ENCODE measurements at regions not wholly inside any gene's neighbourhood (a gene's known extent, or its start where the extent isn't known, plus 50 kb on each side); places are given as distances from the start of the nearest gene placed in this dataset.
"Not testable (repeated sequence)": the region's sequence is repeated elsewhere in the genome, so short reads cannot be mapped to it uniquely, and the experiment has no call there.

DNA sequence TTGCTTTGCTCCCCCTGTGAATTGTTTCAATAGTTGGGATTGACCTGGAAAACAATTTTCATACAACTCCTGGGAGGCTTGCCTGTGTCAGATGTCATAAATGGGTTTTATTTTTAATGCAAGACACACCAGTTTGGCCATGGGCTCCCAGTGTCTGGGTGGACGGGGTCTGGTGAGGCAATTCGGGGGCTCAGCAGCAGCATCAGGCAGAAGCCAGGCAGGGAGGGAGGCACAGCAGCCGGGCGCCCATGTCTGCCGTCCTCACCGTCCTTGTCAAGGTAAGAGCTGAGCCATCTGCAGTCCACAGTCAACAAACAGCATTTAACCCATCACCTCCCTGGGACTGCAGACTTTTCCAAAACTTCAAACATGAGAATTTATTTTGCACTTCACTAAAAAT lies 150.6 kb downstream of the NPIPB11 start:
- not testable (repeated sequence) for DNase-seq

DNA sequence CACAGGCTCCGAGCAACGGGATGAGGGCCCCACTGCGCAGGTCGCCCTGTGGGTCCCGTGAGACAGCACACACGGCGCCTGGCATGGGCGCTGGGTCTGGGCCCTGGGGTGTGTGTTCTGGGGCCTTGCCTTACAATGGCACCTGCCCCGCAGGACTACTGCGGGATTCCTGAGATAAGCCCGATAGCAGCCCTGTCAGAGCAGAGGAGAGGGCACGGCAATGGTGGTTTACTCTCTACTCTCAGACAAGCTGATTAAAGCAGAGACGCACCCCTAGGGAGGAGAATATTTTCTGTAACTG lies 151.1 kb downstream of the NPIPB11 start:
- not testable (repeated sequence) for DNase-seq

DNA sequence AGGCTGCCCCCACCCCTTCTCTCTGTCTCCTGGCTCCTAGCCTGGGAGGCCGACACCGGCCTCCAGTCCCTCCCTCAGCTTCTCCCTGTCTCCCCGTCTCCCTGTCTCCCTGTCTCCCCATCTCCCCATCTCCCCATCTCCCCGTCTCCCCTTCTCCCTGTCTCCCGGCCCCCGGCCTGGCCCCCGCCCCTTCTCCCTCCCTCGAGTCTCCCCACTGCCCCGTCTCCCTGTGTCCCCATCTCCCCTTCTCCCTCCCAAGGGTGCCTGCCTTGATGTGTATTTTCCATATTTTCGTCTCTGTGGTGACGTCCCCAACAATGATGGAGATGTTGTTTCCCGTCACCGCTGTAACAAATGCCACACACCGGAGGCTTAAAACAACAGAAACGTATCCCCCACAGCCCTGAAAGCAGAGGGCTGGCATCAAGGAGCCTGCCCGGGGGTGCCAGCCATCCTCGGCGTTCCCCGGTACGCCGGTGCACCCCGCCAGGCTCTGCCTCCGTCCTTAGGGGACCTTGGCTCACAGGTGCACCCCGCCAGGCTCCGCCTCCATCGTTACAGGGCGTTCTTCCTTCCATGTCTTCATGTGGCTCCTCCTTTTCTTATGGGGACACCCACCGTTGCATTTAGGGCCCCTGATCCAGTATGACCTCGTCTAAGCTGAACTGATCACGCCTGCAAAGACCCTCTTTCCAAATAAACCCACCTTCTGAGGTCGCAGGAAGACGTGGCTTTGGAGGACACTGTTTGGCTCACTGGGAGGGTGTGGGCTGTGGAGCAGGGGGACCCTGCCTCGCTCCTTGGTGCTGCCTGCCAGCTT lies 151.6 kb downstream of the NPIPB11 start:
- no peak for DNase-seq

GRCh38 chr16:29253716-29254590 lies 152.6 kb downstream of the NPIPB11 start:
- not testable (repeated sequence) for DNase-seq

DNA sequence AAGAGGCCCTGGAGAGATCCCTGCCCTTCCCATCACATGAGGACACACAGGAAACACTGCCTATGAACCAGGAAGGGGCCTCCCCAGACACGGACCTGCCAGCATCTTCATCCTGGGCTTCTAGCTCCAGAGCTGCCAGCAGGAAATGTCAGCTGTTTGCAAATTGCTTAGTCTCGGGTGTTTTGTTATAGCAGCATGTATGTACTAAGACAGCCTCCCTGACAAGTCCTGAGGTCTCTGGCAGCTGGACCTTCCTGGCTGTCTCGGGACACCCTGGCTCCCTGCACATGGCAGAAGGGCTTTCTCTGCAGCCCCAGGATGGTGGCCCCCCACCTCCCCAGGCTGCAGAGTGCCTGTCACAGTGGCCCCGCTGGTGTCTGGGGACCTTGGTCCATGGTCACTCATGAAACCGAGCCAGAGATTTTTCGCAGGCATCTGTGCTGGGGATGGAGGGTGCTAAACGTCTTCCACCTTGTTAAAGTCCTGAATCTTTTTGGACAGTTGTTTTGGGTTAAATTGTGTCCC lies 153.4 kb downstream of the NPIPB11 start:
- DNase-seq = not testable (repeated sequence)

- DNase-seq = not testable (repeated sequence)
Observed at GRCh38 chr16:29252311-29252710, 154.2 kb downstream of the NPIPB11 start.

DNA sequence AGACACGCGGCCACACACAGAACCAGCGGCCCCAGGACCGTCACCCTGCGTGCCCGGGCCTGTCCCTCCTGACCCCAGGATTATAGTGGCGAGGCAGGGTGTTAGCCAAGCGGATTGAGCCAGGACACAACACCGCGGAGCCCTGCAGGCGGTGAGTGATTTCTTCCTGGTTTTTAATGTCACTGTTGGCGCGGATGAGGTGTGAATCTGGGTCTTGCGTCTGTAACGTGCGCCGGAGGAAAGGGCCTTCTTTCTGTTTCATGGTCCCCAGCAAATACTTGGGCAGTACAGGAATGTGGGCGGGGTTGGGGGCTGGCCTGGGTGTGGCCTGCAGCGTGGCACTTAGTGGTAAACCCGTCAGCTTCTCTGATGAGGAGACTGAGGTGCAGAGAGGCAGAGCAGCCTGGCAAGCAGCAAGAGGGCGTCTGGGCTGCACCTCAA lies 154.9 kb downstream of the NPIPB11 start:
- DNase-seq = not testable (repeated sequence)

DNA sequence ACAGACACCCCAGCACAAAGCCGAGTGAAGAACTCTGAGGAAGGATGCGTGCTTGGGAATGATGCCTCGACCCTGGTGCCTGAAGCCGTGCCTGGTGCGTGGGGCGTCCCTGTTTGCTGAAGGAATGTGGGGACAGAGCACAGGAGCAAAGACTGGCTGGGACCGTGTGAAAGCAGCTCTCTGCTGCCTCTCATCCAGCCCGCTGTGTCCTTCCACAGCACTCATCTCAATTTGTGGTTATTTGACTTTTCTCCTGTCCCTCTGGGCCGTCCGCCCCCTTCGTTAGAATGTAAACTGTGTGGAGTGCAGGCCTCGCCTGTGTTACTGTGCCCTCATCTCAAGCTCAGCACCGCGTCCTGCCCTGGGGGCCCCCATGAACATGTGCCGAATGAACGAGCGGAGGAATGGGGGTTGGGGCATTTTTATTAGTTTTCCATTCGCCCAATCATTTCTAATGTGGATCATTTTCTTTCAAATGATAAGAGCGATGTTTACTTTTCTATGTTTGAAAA lies 155.5 kb downstream of the NPIPB11 start:
- DNase-seq = not testable (repeated sequence)

- not testable (repeated sequence) for DNase-seq
Observed at GRCh38 chr16:29250469-29250868, 156.0 kb downstream of the NPIPB11 start.

- DNase-seq = not testable (repeated sequence)
Observed at GRCh38 chr16:29248940-29249318, 157.6 kb downstream of the NPIPB11 start.

DNA sequence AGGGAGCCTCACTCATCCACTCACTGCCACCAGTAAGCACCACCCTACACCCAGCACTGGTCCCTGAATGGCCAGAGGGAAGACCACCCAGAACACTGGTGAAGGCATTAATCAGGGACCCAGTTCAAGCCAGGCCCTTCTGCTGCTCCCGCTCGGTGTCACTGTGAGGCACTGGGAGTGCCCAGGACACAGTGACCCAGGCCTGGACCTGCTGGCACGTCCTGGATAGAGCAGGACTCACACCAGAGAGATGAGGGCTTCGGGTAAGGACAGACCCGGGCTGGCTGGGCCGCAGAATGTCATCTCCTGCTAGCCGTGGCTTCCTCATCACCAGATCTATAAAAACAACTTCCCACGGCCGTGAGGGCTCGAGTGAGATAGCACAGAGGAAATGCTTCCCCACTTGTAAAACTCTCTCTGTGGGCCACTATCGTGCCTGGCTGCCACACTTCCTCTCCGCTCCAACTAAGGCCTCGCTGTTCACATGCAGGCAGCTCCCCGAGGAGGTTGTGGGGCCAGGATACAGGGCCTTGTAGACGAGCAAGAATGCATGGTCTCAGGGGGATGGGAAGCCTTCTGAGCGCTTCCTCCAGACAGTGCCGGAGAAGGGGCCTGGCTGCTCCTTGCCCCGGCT lies 158.1 kb downstream of the NPIPB11 start:
- not testable (repeated sequence) for DNase-seq

DNA sequence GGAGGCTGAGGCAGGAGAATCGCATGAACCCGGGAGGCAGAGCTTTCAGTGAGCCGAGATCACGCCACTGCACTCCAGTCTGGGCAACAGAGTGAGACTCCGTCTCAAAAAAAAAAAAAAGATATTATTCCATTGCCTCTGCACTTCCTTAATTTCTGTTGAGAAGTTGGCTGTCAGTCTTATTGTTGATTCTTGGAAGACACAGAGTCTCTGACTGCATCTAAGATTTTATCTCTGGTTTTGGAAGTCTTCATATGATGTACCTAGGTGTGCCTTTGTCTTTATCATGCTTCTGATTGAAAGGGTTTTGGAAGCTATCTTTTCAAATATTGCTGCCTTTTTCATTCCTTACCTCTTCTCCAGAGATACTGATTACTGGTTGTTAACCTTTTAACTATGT lies 160.4 kb downstream of the NPIPB11 start:
- DNase-seq = not testable (repeated sequence)

DNA sequence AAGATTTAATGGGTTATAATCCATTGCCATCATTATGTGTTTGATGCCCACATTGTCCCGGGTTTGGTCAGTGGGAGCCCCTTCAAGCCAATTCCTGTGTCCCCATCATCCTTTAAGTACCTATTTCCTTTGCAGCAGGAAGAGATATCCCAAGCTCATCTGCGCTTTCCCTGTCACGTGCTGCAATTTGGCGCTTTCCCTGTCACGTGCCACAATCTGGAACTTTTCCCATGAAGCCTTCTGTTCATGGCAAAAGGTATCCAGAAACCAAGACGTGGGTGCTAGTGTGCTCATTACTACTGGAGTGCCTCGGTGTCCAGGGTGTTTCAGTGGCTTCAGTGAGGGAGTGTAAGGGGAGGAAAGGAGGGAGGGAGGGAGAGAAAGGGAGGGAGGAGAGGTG lies 168.5 kb downstream of the NPIPB11 start:
- no peak for DNase-seq

DNA sequence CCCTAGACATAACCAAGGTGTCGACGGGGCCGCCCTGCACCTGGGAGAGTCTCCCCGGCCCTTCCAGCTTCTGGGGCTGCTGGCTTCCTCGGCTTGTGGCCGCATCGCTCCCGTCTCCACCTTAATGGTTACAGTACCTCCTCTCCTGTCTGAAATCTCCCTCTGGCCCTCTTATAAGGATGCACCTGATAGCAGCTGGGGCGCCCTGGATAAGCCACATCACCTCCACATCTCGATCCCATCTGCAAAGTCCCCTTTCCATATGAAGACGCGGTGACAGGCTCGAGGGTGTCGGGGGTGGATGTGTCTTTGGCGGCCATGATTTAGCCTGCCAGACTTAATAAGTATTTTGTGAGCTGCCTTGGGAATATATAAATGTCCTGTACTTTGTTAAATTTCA lies 169.0 kb downstream of the NPIPB11 start:
- DNase-seq = not testable (repeated sequence)

GRCh38 chr16:29237023-29237422 lies 169.5 kb downstream of the NPIPB11 start:
- not testable (repeated sequence) for DNase-seq

- not testable (repeated sequence) for DNase-seq
Observed at GRCh38 chr16:29235836-29236370, 170.6 kb downstream of the NPIPB11 start.

DNA sequence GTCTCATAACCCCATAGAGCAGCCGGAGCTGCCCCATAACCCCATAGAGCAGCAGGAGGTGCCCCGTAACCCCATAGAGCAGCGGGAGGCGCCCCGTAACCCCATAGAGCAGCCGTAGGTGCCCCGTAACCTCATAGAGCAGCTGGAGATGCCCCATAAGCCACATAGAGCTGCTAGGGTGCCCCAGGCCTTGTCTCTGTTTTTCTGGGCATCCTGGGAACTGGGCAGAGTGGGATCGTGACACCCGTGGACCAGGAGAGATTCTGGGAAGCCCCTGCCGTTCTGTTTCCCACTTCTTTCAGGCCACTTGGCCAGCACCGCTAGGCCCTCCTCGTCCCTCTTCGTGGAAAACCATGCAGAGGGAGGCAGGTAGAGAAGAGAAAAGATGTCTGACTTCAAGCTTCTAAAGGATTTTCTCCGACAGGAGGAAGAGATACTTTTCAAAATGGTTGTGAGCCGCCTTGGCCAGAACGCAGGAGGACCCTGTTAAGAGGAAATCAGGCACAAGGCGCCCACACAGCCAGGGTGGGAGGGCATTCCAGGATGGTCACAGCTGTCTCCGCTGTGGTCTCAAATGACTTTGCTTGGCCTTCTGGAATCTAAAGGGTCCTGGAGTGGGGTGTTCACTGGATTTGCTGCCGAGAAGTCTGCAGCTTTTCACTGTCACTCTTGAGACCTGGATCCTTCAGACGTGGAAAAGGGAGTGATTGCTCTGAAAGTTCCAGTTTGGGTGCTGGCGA lies 171.8 kb downstream of the NPIPB11 start:
- DNase-seq = not testable (repeated sequence)

- DNase-seq = not testable (repeated sequence)
Observed at GRCh38 chr16:29233705-29234404, 172.7 kb downstream of the NPIPB11 start.

- no peak for DNase-seq
Observed at GRCh38 chr16:29232811-29233704, 173.5 kb downstream of the NPIPB11 start.

- DNase-seq = not testable (repeated sequence)
Observed at GRCh38 chr16:29232160-29232705, 174.3 kb downstream of the NPIPB11 start.

All from activated naive CD4-positive, alpha-beta T cell treated with Interleukin-2 at 50 U/mL for 16 hours (primary cell).